Parathyroid adenoma (tissue), 2 donors: ENCODE measurements at regions not wholly inside any gene's neighbourhood (a gene's known extent, or its start where the extent isn't known, plus 50 kb on each side); places are given as distances from the start of the nearest gene placed in this dataset.
"Not testable (repeated sequence)": the region's sequence is repeated elsewhere in the genome, so short reads cannot be mapped to it uniquely, and the experiment has no call there.

Experiments used
- H2AFZ ChIP-seq: fragments of 300-600 bp; sonication (generic); one replicate; pipeline ENCODE4 v1.7.0; 2017; ENCODE audit warnings: antibody characterized with exemption, mild to moderate bottlenecking
- H3K27ac ChIP-seq: fragments of 300-600 bp; sonication (generic); one replicate; pipeline ENCODE4 v1.7.0; 2017
- H3K27me3 ChIP-seq: fragments of 300-600 bp; sonication (generic); one replicate; pipeline ENCODE4 v1.7.0; 2017; ENCODE audit warnings: low read length; ENCODE audit not compliant: control insufficient read depth, insufficient read depth
- H3K36me3 ChIP-seq: fragments of 300-600 bp; sonication (generic); one replicate; pipeline ENCODE4 v1.7.0; 2017; ENCODE audit warnings: low read length; ENCODE audit not compliant: control insufficient read depth, insufficient read depth
- H3K4me1 ChIP-seq: fragments of 300-600 bp; sonication (generic); one replicate; pipeline ENCODE4 v1.7.0; 2017; ENCODE audit warnings: control low read depth
- H3K4me2 ChIP-seq: fragments of 300-600 bp; sonication (generic); one replicate; pipeline ENCODE4 v1.7.0; 2017; ENCODE audit warnings: low read length
- H3K4me3 ChIP-seq: fragments of 300-600 bp; sonication (generic); one replicate; pipeline ENCODE4 v1.7.0; 2017; ENCODE audit warnings: low read depth, low read length
- H3K79me2 ChIP-seq: fragments of 300-600 bp; sonication (generic); one replicate; pipeline ENCODE4 v1.7.0; 2017; ENCODE audit warnings: control low read depth
- H3K9ac ChIP-seq: fragments of 300-600 bp; sonication (generic); one replicate; pipeline ENCODE4 v1.7.0; 2017; ENCODE audit warnings: mild to moderate bottlenecking
- H3K9me3 ChIP-seq: fragments of 300-600 bp; sonication (generic); one replicate; pipeline ENCODE4 v1.7.0; 2017; ENCODE audit warnings: low read length; ENCODE audit not compliant: control insufficient read depth
- TF ChIP-seq, protein P1 (sequence below): fragments of 300-600 bp; sonication (generic); IDR thresholded peaks from one replicate; pipeline ENCODE4 v1.7.0; 2017; ENCODE audit warnings: antibody characterized with exemption, mild to moderate bottlenecking
- donor health status: primary hyperparathyroidism.

DNA sequence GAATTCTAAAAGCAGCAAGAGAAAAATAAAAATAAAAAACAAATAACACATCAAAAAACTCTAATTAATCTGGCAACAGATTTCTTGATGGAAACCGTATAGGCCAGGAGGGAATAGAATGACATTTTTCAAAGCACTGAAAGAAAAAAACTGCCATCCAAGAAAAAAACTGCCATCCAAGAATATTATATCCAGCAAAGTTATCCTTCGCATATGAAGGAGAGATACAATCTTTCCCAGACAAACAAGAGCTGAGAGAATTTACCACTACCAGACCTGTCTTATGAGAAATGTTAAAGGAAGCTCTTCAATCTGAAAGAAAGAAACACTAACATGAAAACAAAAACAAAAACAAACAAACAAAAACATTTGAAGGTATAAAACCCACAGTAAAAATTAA lies 214.8 kb downstream of the EMP1 start:
- Histone ChIP-seq H3K36me3 (no peaks in the 10 kb centered on the region), H3K4me1 (no peaks in the 10 kb centered on the region), H3K9me3 (no peaks in the 10 kb centered on the region), H3K9ac (no peak overlapping the region), H2AFZ (no peak overlapping the region), H3K27ac (no peak overlapping the region), H3K27me3 (no peaks in the 10 kb centered on the region), H3K4me2 (no peak overlapping the region), H3K4me3 (no peak overlapping the region), H3K79me2 (no peaks in the 10 kb centered on the region)
- TF ChIP-seq, protein P1, sequence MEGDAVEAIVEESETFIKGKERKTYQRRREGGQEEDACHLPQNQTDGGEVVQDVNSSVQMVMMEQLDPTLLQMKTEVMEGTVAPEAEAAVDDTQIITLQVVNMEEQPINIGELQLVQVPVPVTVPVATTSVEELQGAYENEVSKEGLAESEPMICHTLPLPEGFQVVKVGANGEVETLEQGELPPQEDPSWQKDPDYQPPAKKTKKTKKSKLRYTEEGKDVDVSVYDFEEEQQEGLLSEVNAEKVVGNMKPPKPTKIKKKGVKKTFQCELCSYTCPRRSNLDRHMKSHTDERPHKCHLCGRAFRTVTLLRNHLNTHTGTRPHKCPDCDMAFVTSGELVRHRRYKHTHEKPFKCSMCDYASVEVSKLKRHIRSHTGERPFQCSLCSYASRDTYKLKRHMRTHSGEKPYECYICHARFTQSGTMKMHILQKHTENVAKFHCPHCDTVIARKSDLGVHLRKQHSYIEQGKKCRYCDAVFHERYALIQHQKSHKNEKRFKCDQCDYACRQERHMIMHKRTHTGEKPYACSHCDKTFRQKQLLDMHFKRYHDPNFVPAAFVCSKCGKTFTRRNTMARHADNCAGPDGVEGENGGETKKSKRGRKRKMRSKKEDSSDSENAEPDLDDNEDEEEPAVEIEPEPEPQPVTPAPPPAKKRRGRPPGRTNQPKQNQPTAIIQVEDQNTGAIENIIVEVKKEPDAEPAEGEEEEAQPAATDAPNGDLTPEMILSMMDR, result no peak

- H2AFZ ChIP-seq, result no peak overlapping the region
- no peaks in the 10 kb centered on the region for H3K4me1 ChIP-seq
- TF ChIP-seq, protein P1, result no peak
- no peaks in the 10 kb centered on the region for H3K27me3 ChIP-seq
- no peaks in the 10 kb centered on the region for H3K79me2 ChIP-seq
- no peak overlapping the region for H3K4me2 ChIP-seq
- no peak overlapping the region for H3K27ac ChIP-seq
- no peaks in the 10 kb centered on the region for H3K36me3 ChIP-seq
- H3K9me3 ChIP-seq, result no peaks in the 10 kb centered on the region
- H3K9ac ChIP-seq, result no peak overlapping the region
- H3K4me3 ChIP-seq, result no peak overlapping the region
These were observed 209.6 kb downstream of the EMP1 start for GRCh38 chr12:13405961-13406703.

GRCh38 chr12:13404631-13405473 lies 208.3 kb downstream of the EMP1 start:
- TF ChIP-seq, protein P1, result no peak
- H3K4me3 ChIP-seq, result no peak overlapping the region

GRCh38 chr12:13404111-13404628 lies 207.6 kb downstream of the EMP1 start:
- H3K4me2 ChIP-seq, result no peak overlapping the region

More at GRCh38 chr12:13404631-13405473, 208.3 kb downstream of the EMP1 start:
- Histone ChIP-seq H3K27ac (no peak overlapping the region), H3K36me3 (no peaks in the 10 kb centered on the region), H3K9ac (no peak overlapping the region), H3K9me3 (no peaks in the 10 kb centered on the region), H3K79me2 (no peaks in the 10 kb centered on the region), H3K4me1 (no peaks in the 10 kb centered on the region), H2AFZ (no peak overlapping the region), H3K4me2 (no peak overlapping the region), H3K27me3 (no peaks in the 10 kb centered on the region)

GRCh38 chr12:13391375-13391774 lies 194.8 kb downstream of the EMP1 start:
- not testable (repeated sequence) for H2AFZ ChIP-seq, H3K27ac ChIP-seq, H3K9ac ChIP-seq, H3K36me3 ChIP-seq, H3K4me3 ChIP-seq, H3K4me2 ChIP-seq, H3K27me3 ChIP-seq, H3K79me2 ChIP-seq, H3K4me1 ChIP-seq, H3K9me3 ChIP-seq

More at GRCh38 chr12:13404111-13404628, 207.6 kb downstream of the EMP1 start:
- H3K27me3 ChIP-seq, result no peaks in the 10 kb centered on the region
- H3K9ac ChIP-seq, result no peak overlapping the region
- TF ChIP-seq, protein P1, result no peak
- no peak overlapping the region for H3K4me3 ChIP-seq
- no peaks in the 10 kb centered on the region for H3K4me1 ChIP-seq
- no peak overlapping the region for H2AFZ ChIP-seq
- no peaks in the 10 kb centered on the region for H3K36me3 ChIP-seq
- H3K79me2 ChIP-seq, result no peaks in the 10 kb centered on the region
- no peak overlapping the region for H3K27ac ChIP-seq
- H3K9me3 ChIP-seq, result no peaks in the 10 kb centered on the region
